GM12872 (cell line): ENCODE measurements at regions not wholly inside any gene's neighbourhood (a gene's known extent, or its start where the extent isn't known, plus 50 kb on each side); places are given as distances from the start of the nearest gene placed in this dataset.

Source experiments
- CTCF ChIP-seq: IDR thresholded peaks from 3 replicates; pipeline ENCODE4 v1.5.1; 2011; ENCODE audit warnings: low read depth, mild to moderate bottlenecking, low read length, moderate library complexity; ENCODE audit not compliant: insufficient read depth

- no peak for TF ChIP-seq CTCF
These were observed 68.7 kb upstream of the KCNK12 start for GRCh38 chr2:47639467-47639866.

GRCh38 chr2:47638430-47638829, 67.6 kb upstream of the KCNK12 start:
- TF ChIP-seq CTCF, result no peak

GRCh38 chr2:47636596-47637264, 65.9 kb upstream of the KCNK12 start:
- TF ChIP-seq CTCF, result no peak

- no peak for TF ChIP-seq CTCF
These were observed 65.4 kb upstream of the KCNK12 start for GRCh38 chr2:47636176-47636575.

- TF ChIP-seq CTCF, result no peak
These were observed 62.0 kb upstream of the KCNK12 start for GRCh38 chr2:47632754-47633153.

GRCh38 chr2:47631792-47632398, 61.1 kb upstream of the KCNK12 start:
- no peak for TF ChIP-seq CTCF

- no peak for TF ChIP-seq CTCF
These were observed 60.5 kb upstream of the KCNK12 start for GRCh38 chr2:47631306-47631705.
